ENCODE measurements at regions not wholly inside any gene's neighbourhood (a gene's known extent, or its start where the extent isn't known, plus 50 kb on each side); places are given as distances from the start of the nearest gene placed in this dataset.

GRCh38 chrX:151082077-151082948 is 94.1 kb upstream of the GPR50 start (continued):
- TF ChIP-seq ESRRA (IDR thresholded peaks at IDR 0.05; ENCODE audit: borderline replicate concordance, low read length) (no peak), USF2 (IDR thresholded peaks at IDR 0.05) (no peak), GATA3 (IDR thresholded peaks at IDR 0.05; ENCODE audit: borderline replicate concordance) (no peak), MAX (IDR thresholded peaks at IDR 0.05) (peak; percentile 79), MAZ (IDR thresholded peaks at IDR 0.05; ENCODE audit: borderline replicate concordance, low read depth, low read length) (no peak), ATOH8 (CRISPR knock-in tag; IDR thresholded peaks at IDR 0.05; ENCODE audit: low read depth) (no peak), HOXA7 (CRISPR knock-in tag; IDR thresholded peaks at IDR 0.05) (no peak), HDAC2 (IDR thresholded peaks at IDR 0.05) (no peak), KDM5A (IDR thresholded peaks at IDR 0.05) (no peak), CEBPB (IDR thresholded peaks at IDR 0.05) (no peak), E2F6 (IDR thresholded peaks at IDR 0.05; ENCODE audit: borderline replicate concordance, low read depth) (peak; percentile 64; the same call in 1 of the 2 replicates), SMC3 (IDR thresholded peaks at IDR 0.05) (peak; percentile 94), ZFP36 (IDR thresholded peaks at IDR 0.05; ENCODE audit: borderline replicate concordance, partially characterized antibody) (no peak), CHD2 (IDR thresholded peaks at IDR 0.05; ENCODE audit: low read length, partially characterized antibody) (no peak), PBX3 (IDR thresholded peaks at IDR 0.05) (no peak), JUNB (IDR thresholded peaks at IDR 0.05) (no peak), CBX2 (IDR thresholded peaks at IDR 0.05; ENCODE audit: borderline replicate concordance, low read depth) (no peak), RCOR1 (IDR thresholded peaks at IDR 0.05; ENCODE audit: low read depth, low read length) (no peak), PHF8 (IDR thresholded peaks at IDR 0.05; ENCODE audit: borderline replicate concordance, low read depth) (no peak), FOSL2 (IDR thresholded peaks at IDR 0.05) (no peak), FOSL2 (CRISPR knock-in tag; IDR thresholded peaks at IDR 0.05) (no peak), CTCF (IDR thresholded peaks at IDR 0.05) (peak; percentile 73)

- ATAC-seq (no peak), DNase-seq (ENCODE audit: low read depth in 1 of 2, low spot score in 1 of 2) (no peak), FAIRE-seq (no peak)
- TF ChIP-seq MAFK (IDR thresholded peaks at IDR 0.05; ENCODE audit: partially characterized antibody) (no peak), FOSB (CRISPR knock-in tag; IDR thresholded peaks at IDR 0.05) (no peak), USF2 (IDR thresholded peaks at IDR 0.05) (no peak), CEBPB (IDR thresholded peaks at IDR 0.05) (no peak), REST (IDR thresholded peaks at IDR 0.05) (no peak), FOSL2 (IDR thresholded peaks at IDR 0.05) (no peak), FOSL2 (CRISPR knock-in tag; IDR thresholded peaks at IDR 0.05) (no peak)
- no peak overlapping the region for H3K4me3 ChIP-seq
- ChIA-PET POLR2A (no interaction called here), CTCF (interaction anchor here (0.6 to 7.3 kb wide), 3 partner anchors 21 to 313 kb away, joined by 3 to 223 read pairs (median 3); no protein-coding TSS in a partner anchor)
- H3K27ac ChIP-seq = no peak overlapping the region
- H3K4me1 ChIP-seq = 0 out of 3 replicates have a peak, but pooled peaks cover 4% of the 10 kb centered on the region
- no peak overlapping the region for H3K4me2 ChIP-seq
- H3K9me3 ChIP-seq = no peaks in the 10 kb centered on the region
- WGBS (ENCODE audit: missing lambda C conversion rate) = 47% methylated on average over 1 of the region's 1 CpG
These were observed 91.9 kb upstream of the GPR50 start for GRCh38 chrX:151084454-151084853.
